SK-N-DZ (cell line): ENCODE measurements at regions not wholly inside any gene's neighbourhood (a gene's known extent, or its start where the extent isn't known, plus 50 kb on each side); places are given as distances from the start of the nearest gene placed in this dataset.
"Not testable (repeated sequence)": the region's sequence is repeated elsewhere in the genome, so short reads cannot be mapped to it uniquely, and the experiment has no call there.

Source experiments
- DNase-seq: peaks from one replicate; pipeline ENCODE4 v3.0.0-alpha.2; 2015; ENCODE audit warnings: low spot score

DNA sequence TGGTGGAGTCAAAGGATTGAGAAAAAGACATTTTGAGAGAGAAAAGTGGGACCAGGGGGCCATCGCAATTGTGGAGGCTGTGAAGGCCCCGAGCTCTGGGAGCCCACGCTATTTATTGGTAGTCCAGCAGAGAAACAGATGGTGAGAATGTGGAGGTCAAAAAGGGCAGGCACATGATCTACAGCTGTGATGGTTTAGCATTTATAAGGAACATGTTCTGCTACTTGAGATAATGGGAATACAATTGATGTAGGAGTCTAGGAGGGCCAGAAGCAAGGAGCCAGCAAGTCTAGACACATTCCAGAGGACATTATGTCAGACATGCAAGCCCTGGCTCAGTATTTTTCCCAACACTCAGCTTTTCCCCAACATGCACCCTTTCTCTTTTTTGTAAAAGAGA, 283.4 kb upstream of the MTPN start:
- not testable (repeated sequence) for DNase-seq

DNA sequence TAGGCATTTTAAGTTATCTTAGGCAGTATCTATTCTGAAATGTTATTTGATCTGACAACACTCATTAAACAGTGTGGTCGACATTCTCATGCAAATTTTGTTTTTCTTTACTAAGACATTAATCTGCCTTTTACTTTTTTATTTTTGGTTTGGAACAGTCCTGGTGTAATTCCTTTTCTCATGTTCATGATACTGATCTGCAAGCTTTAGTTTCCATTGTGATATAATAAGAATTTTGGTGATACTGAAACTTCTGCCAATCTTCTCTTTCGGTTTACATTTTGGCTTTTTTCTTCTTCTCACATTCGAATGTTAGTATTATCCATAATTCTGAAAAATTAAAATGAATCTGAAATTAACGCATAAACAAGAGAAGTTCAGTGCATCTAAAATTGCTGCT, 281.9 kb upstream of the MTPN start:
- no peak for DNase-seq

DNA sequence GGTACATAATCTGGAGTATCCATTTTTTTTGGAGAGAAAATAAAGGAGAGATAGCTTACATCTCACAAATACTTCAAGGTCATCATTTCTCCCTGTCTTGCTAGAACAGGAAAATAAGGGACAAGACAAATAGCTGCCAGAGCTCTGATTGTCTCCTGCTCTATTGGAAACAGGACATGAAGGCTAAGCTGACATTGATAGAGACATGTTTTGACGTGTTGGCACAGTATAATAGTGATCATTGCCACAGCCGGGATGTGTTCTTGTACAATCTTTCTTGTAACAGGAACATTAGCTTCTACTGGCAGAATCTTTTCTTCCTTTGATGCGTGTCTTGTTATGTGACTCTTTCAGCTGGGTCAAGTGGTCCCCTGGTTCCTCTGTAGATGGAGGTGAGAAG, 279.3 kb upstream of the MTPN start:
- DNase-seq = no peak

DNA sequence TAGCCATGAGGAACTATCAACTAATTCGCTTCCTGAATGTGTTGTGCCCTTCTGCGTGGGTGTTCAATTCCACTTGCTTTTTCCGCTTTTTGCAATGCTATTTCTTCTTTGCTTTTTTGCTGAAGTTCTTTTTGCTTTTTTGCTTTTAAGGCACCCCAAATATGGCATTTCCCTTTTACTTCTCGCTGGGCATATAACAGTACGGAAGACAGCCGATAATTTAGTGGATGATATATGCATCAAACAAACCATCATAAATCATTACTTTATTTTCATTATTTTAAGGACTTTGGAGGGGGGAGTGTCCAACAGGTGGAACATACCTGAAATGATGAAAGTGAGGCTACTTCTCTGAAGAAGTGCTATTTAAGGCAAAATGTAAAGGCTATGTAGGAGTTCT, 277.0 kb upstream of the MTPN start:
- no peak for DNase-seq

DNA sequence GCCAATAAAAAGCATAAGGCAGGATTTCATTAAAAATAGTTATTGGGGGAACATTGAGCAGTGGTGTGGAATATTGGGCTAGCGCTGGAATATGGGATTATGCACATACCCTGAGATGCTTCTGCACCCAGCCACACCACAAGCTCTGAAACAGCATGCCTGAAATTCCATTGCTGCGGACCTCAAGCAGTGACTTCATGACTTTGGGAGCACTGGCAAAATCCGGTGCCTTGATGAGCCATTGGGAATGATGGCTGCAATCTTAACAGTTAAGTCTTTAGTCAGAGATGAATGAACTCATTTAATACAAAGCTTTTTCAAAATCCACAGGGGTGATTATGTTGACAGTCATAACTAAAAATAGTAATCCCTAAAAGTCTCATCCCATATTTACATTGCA, 274.7 kb upstream of the MTPN start:
- no peak for DNase-seq

DNA sequence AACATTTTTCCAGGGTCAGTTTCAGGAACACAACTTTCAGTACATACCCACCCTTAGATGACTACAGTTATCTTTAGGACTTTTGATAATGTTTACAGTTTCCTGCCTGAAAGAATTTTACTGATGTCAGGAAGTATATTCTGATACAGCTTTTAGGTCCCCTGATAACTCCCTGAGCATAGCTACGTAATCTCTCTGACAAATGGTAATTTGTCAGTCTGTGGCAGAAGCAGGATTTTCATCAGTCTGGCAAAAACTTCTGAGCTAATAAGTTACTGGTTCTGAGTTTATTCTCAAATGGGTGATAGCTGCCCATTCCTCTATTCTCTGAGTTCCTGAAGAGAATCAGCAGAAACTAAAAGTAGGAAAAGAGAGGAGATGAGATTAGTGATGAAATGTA, 270.1 kb upstream of the MTPN start:
- DNase-seq = no peak

DNA sequence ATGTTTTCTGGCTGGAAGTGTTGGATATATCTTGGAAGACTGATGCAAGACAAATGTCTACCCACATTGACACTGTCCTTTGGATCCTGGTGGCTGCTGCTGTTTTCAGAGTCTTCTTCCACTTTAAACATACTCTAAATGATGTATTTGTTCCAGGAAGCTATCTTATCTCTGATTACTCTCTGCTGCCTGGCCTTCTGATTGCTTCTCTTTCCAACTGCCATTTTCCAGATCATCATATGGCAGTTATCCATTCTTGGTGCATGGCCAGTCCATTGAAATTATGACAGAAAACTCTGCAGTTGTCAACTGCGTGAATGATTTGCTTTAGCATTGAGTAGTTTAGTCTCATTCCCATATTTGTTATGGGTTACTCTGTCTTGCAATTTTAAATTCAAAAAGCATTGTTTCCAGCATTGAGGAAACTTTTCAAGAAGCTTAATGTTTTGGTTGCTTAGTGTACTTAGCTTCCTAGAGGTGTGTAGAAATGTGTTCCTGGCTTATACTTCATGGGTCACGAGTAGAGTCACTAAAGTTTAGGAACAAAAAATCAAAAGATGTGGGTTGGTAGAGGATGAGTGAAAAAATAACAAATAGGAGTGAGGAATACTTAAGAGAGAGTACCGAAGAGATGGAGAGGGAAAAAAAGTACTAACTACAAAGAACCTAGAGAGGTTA, 268.3 kb upstream of the MTPN start:
- DNase-seq = no peak

DNA sequence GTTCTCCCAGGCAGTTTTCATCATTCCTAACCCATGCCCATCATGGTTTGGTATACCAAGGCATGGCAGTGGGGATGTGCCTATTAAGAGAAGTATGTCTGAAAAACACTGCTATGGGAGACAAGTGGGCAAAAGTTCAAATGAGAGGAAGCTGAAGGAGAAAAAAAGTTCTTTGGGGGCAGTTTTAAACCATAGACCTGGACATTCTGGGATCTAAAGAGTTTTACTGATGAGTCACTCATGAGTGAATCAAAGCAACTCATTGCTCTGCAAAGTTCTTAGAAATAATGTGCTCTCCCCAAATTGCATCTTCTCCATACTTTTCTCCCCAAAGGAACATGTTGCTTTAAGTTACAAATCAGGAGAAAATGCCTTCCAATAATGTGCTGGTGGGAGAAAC, 256.9 kb upstream of the MTPN start:
- DNase-seq = no peak

DNA sequence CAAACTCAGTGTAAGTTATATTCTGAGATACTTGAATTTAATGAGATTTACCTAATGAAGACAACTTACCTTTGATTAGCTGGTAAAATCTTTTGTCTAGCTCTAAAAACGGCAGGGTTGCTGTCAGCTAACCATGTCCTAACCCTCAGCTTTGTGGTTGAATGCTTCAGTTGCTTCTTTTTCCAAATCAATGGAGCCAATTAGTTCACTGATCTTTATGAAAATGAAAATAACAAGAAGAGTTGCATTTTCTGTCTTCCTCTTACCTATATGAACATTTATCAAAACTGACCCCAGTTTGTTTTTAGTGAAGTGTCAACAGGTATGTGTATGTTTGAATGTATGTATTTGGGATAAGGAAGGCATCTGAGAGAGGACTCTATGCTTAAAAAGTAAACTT, 253.1 kb upstream of the MTPN start:
- DNase-seq = no peak

DNA sequence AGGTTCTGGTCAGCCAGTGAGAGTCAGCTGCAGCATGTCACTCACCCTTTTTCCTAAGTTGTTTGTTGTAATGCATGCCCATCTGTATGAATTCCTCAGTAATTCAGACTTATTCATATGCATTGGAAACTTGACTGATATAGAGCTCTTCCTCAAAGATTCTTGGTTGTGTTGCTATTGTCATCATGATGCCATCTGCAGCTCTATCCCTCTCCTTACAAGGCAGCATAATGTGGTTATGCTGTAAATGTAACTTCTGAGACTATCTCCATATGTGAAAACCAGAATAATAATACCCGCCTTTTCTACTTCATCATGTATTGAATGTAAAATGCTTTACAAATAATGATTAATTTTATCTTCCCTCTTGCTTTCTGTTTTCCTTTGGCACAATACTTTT, 252.6 kb upstream of the MTPN start:
- DNase-seq = no peak

DNA sequence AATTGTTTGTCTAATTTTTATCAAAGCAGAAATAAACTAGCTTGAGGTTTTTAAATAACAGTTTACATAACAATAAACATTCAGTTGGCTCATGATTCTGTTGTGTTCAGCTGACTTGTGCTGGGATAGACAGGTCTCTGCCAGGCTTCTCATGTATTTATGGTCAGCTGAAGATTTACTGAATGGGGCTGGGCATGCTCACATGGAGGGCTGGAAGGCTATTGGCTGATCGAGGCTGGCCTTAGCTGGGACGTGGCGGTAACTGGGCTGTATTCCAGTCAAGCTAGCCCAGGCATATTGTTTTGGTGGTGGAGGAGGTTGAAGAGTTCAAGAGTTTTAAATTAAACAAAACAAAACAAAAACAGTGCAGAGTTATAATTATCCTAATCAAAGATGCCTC, 251.0 kb upstream of the MTPN start:
- no peak for DNase-seq

DNA sequence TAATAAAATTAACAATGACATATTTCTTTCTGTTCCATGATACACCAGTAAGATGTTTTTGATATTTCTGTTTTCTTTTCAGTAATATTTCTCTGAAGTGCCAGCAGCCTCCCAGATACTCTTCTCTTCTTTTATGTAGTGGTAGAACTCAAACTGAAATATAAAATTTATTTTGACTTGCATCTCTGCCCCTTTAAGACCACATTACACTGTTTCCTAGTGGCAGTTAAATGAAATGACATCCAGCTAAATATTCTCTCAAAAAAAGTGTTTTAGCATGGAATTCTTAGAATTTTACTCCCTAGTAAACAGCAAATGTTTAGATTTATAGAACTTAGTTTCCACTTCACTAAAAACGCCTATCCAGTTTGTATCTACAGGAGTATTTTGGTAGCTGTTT, 237.2 kb upstream of the MTPN start:
- DNase-seq = no peak

DNA sequence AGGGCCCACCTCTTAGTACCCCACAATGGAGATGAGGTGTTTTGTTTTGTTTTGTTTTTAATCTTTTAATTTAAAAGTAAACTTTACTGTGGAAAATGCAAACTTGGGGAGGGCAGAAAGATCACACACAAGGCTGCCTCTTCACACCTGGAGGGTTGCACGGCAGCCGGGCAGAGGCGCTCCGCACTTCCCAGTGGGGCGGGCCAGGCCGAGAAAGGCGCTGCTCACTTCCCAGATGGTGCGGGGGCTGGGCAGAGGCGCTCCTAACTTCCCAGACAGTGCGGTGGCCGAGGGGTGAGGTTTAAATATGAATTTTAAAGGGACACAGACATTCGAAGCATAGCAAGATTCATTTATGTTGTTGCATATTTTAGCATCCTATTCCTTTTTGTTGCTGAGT, 235.9 kb upstream of the MTPN start:
- no peak for DNase-seq

DNA sequence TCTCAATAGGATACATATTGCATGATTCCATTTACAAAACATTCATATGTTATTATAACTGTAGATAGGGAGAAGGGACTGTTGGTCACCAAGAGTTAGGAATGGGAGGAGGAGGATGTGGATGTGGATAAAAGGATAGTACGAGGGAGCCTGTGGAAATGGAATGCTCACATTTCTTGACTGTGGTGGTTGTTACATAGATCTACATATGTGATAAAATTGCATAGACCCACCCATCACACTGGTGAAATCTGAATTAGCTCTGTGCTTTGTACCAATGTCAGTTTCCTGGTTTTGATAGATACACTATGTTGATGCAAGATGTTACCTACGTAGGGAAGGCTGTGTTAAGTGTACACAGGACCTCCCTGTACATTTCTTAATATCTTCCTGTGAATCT, 233.5 kb upstream of the MTPN start:
- no peak for DNase-seq

DNA sequence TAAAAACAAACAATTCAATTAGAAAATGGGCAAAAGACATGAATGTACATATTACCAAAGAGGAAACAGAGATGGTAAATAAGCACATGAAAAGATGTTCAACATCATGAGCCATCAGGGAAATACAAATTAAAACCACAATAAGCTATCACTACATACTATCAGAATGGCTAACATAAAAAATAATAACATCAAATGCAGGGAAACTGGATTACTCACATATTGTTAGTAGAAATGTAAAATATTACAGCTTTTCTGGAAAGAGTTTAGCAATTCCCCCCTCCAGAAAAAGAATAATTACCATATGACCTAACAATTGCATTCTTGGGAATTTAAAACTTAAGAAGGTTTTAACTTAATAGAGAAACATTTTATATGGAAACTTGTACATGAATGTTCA, 232.9 kb upstream of the MTPN start:
- no peak for DNase-seq

DNA sequence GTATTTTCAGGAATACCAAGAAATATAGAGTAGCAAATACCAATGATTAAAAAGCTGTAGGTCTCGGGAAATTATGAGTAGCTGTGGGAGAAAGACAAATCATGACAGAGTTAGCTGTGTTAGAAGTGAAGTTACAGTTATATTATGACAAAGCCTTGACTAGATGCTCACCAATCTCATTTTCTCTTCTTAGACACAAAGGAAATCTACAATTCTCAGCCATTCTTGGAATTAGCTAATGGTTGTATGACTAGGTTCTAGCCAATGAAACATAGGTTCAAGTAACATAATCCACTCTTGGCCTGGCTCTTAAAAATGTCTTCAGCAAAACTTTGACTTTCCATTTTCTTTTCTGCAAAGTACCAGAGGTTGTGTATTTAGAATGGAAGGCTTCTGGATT, 228.8 kb upstream of the MTPN start:
- no peak for DNase-seq

DNA sequence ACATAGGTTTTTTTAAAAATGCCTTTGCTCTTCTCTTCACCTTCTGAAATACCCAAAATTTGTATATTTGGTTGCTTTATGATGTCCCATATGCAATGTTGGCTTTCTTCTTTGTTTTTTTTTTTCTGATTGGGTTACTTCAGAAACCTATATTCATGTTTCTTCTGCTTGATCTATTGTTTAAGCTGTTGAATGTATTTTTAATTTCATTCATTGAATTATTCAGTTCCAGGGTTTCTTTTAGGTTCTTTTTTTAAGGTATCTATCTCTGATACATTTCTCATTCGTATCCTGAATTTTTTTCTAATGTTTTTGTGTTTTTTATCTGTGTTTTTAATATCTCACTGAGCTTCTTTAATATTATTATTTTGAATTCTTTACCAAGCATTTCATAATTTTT, 221.0 kb upstream of the MTPN start:
- no peak for DNase-seq

DNA sequence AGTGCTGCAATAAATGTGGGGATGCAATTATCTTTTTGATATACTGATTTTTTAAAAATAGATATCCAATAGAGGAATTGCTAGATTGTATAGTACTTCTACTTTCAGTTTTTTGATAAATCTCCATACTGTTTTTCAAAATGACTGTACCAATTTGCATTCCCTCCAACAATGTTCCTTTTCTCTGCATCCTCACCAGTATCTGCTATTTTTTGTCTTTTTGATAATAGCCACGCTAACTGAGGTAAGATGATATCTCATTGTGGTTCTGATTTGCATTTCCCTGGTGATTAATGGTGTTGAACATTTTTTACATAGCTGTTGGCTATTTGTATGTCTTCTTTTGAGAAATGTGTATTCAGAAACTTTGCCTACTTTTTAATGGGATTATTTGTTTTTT, 217.7 kb upstream of the MTPN start:
- no peak for DNase-seq

DNA sequence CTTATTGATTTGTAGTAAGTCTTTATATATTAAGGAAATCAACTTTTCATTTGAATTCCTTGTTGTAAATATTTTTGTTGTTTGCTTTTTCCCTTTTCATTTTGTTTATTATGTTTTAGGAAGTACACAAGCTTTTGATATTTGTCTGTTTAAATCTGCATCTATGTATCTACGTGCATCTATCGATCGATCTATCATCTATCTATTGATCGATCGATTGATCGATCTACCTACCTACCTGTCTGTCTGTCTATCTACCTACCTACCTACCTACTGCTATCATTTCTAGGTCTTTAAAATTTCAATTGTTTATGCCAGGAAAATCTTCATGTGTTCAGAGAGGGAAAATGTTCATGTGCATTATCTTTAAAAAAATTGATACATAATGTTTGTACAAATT, 216.8 kb upstream of the MTPN start:
- DNase-seq = no peak

DNA sequence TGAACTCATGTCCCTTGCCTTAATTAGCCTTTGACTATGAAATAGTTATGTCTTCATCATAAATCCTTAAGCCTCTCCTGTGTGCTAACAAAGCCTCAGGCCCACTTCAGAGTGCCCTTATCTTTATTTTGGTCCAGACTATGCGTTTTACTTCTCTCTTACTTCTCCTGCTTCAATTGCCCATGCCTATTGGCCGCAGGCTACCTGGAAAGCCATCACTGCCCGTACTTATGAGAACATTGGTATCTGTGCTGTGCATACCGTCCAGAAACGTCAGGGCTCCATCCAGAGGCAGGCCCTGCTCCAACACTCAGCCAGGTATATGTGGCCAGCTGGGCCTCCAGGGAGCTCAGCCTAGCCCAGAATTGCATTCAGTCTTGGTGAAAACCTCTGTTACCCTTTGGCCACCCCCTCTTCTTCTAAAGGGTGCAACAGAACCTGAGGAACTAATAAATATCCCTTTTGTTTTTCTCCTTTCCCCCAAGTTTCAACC, 212.4 kb upstream of the MTPN start:
- DNase-seq = no peak

DNA sequence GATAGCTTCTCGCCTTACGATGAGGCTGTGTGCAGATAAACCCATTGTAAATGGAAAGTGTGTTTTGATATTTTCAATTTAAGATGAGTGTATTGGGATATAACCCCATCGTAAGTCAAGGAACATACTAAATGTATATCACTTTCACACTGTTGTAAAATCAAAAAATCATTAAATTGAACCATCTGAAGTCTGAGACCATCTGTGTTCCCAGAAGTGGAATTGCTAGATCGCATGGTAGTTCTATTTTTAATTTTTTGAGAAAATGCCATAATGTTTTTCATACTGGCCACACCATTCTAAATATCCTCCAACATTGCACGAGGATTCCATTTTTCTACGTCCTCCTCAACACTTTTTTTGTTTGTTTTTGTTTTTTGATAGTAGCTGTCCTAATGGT, 209.1 kb upstream of the MTPN start:
- no peak for DNase-seq

DNA sequence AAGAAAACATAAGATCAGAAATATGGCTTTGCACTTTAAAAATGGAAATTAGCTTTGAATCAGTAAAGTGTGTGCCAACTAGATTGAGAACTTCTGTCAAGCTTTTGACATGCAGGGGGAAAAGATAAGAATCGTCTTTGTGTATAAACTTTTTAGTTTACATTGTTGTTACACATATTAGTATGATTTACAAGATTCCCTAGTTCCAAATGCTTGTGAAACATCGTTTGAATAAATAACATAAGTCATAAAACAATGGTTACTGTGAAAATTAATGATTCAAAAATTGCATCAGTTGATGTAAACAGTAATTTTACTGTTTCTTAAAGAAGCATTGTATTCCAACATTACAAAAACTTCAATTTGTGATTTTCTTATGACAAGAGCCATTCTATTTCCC, 207.6 kb upstream of the MTPN start:
- DNase-seq = no peak

DNA sequence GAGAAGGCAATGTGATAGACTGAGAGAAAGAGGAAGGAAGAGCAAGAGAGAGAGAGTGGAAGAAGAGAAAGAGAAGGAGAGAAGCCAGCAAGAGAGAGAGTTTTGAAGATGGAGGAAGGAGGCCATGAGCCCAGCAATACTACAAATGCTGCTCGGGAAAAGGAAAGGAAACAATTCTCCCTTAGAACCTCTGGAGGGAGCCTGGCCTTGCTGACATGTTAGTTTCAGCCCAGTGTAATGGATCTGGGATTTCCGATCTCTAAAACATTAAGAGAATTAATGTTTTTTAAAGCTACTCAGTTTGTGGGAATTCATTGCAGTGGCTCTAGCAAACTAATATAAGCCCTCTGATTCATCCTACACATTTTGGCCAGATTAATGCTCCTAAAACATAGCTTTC, 206.8 kb upstream of the MTPN start:
- DNase-seq = peak; percentile 9

DNA sequence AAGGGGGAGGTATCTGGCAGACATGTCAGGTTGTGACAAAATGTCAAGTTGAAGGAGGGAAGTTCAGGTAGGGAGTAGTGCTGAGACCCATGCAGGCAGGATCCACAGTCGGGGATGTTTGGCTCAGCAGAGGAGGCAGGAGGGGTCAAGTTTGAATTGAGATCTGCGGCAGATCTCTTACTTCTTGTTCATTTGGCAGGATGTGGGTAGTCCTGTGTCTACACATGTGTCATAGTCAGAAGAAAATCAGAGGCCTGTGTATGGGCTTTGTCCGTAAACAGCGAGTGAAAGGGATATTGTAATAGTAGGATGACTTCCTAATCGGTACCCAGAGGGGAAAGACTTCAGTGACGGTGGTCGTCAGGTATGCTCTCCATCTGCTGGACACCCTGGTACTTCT, 203.8 kb upstream of the MTPN start:
- DNase-seq = no peak
